ENCODE measurements at regions not wholly inside any gene's neighbourhood (a gene's known extent, or its start where the extent isn't known, plus 50 kb on each side); places are given as distances from the start of the nearest gene placed in this dataset.

DNA sequence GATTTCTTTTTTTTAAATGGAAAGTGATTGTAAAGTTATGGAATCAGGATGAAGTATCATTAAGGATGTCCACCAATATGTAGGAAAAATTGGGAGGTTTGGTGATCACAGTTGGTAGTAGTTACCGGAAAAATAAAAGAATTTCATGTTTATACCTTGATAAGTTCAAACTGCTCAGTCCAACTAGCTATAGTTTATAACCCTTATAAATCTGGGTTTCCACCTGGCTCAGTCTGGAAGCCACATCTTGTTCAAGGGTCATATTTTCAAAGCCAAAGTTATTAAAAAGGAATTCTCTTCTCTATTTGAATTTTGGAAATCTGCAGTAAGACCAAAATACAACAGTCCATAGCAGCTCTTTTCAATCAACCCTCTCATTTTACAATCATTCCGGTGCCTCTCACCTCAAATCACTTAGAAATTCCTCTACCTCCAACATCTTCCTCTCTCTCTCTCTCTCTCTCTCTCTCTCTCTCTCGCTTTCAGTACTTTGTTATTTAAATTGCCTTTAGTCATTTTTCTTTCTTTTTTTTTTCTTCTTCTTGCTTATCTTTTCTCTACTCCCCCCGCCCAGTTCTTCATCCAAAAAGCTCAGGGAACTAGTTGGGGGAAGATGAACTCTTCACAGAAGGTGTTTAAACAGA is 186.2 kb upstream of the TBC1D5 start:
- H3K79me2 ChIP-seq (ENCODE audit: insufficient read depth, low read depth): no peaks in the 10 kb centered on the region
- H3K4me1 ChIP-seq (ENCODE audit: low read depth, poor library complexity, severe bottlenecking): no peaks in the 10 kb centered on the region
- H3K9ac ChIP-seq: no peak overlapping the region
- H2AFZ ChIP-seq (ENCODE audit: low read depth): no peak overlapping the region
- H3K27ac ChIP-seq: no peak overlapping the region
- H4K20me1 ChIP-seq (ENCODE audit: insufficient read depth): no peaks in the 10 kb centered on the region
- no peak overlapping the region for H3K4me3 ChIP-seq (IDR thresholded peaks at IDR 0.05; ENCODE audit: insufficient read depth, low read depth, low read length)
- no peak overlapping the region for H3K4me2 ChIP-seq
- H3K27me3 ChIP-seq (ENCODE audit: insufficient read depth, low read depth): no peaks in the 10 kb centered on the region
- TF ChIP-seq, protein P1, sequence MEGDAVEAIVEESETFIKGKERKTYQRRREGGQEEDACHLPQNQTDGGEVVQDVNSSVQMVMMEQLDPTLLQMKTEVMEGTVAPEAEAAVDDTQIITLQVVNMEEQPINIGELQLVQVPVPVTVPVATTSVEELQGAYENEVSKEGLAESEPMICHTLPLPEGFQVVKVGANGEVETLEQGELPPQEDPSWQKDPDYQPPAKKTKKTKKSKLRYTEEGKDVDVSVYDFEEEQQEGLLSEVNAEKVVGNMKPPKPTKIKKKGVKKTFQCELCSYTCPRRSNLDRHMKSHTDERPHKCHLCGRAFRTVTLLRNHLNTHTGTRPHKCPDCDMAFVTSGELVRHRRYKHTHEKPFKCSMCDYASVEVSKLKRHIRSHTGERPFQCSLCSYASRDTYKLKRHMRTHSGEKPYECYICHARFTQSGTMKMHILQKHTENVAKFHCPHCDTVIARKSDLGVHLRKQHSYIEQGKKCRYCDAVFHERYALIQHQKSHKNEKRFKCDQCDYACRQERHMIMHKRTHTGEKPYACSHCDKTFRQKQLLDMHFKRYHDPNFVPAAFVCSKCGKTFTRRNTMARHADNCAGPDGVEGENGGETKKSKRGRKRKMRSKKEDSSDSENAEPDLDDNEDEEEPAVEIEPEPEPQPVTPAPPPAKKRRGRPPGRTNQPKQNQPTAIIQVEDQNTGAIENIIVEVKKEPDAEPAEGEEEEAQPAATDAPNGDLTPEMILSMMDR (conservative IDR thresholded peaks at IDR 0.05; ENCODE audit: low read depth, low read length): no peak
- H3K36me3 ChIP-seq (ENCODE audit: insufficient read depth): no peaks in the 10 kb centered on the region

DNA sequence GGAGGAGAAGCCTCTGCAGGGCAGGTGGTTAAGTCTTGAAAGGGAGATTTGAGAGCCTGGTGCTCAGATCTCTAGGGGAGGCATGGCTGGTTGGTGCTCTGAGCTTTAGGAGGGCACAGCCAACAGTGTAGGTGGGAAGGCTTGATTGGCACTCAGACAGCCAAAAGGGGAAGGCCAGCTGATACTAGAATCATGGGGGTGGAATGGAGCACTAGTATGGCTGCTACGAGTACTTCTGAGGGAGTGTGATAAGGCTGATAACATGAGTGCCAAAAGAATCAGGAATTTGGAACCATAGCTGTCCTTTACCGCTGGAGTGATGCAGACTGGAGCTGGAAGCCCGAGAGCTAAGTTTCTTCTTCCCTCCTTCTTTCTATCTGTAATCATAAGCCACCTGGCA is 184.6 kb upstream of the TBC1D5 start:
- Histone ChIP-seq H3K36me3 (ENCODE audit: insufficient read depth) (no peaks in the 10 kb centered on the region), H3K79me2 (ENCODE audit: insufficient read depth, low read depth) (no peaks in the 10 kb centered on the region), H3K4me1 (ENCODE audit: low read depth, poor library complexity, severe bottlenecking) (no peaks in the 10 kb centered on the region), H3K4me2 (no peak overlapping the region), H3K27ac (no peak overlapping the region), H2AFZ (ENCODE audit: low read depth) (no peak overlapping the region), H3K4me3 (IDR thresholded peaks at IDR 0.05; ENCODE audit: insufficient read depth, low read depth, low read length) (no peak overlapping the region), H3K27me3 (ENCODE audit: insufficient read depth, low read depth) (no peaks in the 10 kb centered on the region), H4K20me1 (ENCODE audit: insufficient read depth) (no peaks in the 10 kb centered on the region), H3K9ac (no peak overlapping the region)
- TF ChIP-seq, protein P1 (conservative IDR thresholded peaks at IDR 0.05; ENCODE audit: low read depth, low read length): no peak

DNA sequence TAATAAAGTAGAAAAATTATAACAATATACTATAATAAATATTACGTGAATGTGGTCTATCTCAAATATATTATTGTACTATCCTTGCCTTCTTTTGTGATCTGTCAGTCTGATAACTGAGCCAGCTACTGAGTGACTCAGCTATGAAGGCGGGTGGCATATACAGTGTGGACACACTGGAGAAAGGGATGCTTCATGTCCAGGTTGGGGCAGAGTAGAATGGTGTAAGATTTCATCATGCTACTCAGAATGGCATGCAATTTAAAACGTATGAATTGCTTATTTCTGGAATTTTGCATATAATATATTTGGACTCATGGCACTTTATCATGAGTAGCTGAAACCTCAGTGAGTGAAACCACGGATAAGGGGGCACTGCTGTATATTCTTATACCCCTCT is 172.9 kb upstream of the TBC1D5 start:
- Histone ChIP-seq H3K36me3 (ENCODE audit: insufficient read depth) (no peaks in the 10 kb centered on the region), H4K20me1 (ENCODE audit: insufficient read depth) (no peaks in the 10 kb centered on the region), H3K9ac (no peak overlapping the region), H3K79me2 (ENCODE audit: insufficient read depth, low read depth) (no peaks in the 10 kb centered on the region), H3K4me2 (no peak overlapping the region), H3K27me3 (ENCODE audit: insufficient read depth, low read depth) (no peaks in the 10 kb centered on the region), H3K4me3 (IDR thresholded peaks at IDR 0.05; ENCODE audit: insufficient read depth, low read depth, low read length) (no peak overlapping the region), H3K4me1 (ENCODE audit: low read depth, poor library complexity, severe bottlenecking) (no peaks in the 10 kb centered on the region), H2AFZ (ENCODE audit: low read depth) (no peak overlapping the region), H3K27ac (no peak overlapping the region)
- TF ChIP-seq, protein P1 (conservative IDR thresholded peaks at IDR 0.05; ENCODE audit: low read depth, low read length): no peak

DNA sequence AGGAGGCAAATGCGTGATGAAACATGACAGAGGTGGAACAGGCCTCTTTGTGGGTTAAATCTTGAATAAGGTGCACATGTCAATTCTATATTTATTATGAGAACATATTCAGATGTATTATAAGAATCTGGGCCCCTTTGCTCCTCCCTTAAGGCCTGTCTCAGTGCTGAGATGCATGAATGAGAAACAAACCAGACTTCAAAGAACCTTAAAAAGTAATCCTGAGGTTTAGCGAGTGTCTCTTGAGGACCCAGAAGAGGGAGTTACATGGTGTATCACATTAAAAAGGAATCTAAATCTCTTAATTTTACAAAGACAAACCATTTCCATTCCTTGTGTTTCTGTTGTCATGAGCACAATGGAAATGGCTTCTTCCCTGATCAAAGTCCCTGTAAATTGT is 170.9 kb upstream of the TBC1D5 start:
- no peaks in the 10 kb centered on the region for H3K4me1 ChIP-seq (ENCODE audit: low read depth, poor library complexity, severe bottlenecking)
- H4K20me1 ChIP-seq (ENCODE audit: insufficient read depth): no peaks in the 10 kb centered on the region
- no peak overlapping the region for H3K9ac ChIP-seq
- H3K4me2 ChIP-seq: no peak overlapping the region
- H3K27me3 ChIP-seq (ENCODE audit: insufficient read depth, low read depth): no peaks in the 10 kb centered on the region
- no peak overlapping the region for H2AFZ ChIP-seq (ENCODE audit: low read depth)
- H3K27ac ChIP-seq: no peak overlapping the region
- H3K79me2 ChIP-seq (ENCODE audit: insufficient read depth, low read depth): no peaks in the 10 kb centered on the region
- H3K36me3 ChIP-seq (ENCODE audit: insufficient read depth): no peaks in the 10 kb centered on the region
- H3K4me3 ChIP-seq (IDR thresholded peaks at IDR 0.05; ENCODE audit: insufficient read depth, low read depth, low read length): no peak overlapping the region
- TF ChIP-seq, protein P1 (conservative IDR thresholded peaks at IDR 0.05; ENCODE audit: low read depth, low read length): no peak
